LNCAP (cell line): ENCODE measurements at regions not wholly inside any gene's neighbourhood (a gene's known extent, or its start where the extent isn't known, plus 50 kb on each side); places are given as distances from the start of the nearest gene placed in this dataset.

Experiments
- TF ChIP-seq, protein P1 (sequence below): fragments of 450-650 bp; IDR thresholded peaks from 2 replicates; pipeline ENCODE4 v1.5.1; 2017; ENCODE audit warnings: mild to moderate bottlenecking

DNA sequence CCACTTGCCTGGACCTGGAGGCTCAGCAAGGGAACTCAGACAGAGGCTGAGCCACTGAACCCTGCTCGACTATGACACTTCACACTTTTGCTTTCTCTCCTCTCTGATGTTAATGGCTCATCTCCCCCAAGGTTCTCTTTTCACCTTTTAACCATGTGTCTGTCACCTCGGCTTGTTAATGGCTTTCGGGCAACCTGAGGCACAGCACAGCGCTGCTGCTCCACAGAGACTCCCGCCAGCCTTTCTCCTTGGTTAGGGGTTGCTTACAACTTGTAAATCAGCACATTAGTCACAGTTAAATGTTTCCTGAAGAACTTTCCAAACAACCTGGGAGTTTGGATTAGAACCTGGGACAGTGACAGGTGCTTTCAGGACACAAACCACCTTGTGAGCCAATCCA, 136.2 kb upstream of the TBX20 start:
- TF ChIP-seq, protein P1, sequence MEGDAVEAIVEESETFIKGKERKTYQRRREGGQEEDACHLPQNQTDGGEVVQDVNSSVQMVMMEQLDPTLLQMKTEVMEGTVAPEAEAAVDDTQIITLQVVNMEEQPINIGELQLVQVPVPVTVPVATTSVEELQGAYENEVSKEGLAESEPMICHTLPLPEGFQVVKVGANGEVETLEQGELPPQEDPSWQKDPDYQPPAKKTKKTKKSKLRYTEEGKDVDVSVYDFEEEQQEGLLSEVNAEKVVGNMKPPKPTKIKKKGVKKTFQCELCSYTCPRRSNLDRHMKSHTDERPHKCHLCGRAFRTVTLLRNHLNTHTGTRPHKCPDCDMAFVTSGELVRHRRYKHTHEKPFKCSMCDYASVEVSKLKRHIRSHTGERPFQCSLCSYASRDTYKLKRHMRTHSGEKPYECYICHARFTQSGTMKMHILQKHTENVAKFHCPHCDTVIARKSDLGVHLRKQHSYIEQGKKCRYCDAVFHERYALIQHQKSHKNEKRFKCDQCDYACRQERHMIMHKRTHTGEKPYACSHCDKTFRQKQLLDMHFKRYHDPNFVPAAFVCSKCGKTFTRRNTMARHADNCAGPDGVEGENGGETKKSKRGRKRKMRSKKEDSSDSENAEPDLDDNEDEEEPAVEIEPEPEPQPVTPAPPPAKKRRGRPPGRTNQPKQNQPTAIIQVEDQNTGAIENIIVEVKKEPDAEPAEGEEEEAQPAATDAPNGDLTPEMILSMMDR, result no peak

DNA sequence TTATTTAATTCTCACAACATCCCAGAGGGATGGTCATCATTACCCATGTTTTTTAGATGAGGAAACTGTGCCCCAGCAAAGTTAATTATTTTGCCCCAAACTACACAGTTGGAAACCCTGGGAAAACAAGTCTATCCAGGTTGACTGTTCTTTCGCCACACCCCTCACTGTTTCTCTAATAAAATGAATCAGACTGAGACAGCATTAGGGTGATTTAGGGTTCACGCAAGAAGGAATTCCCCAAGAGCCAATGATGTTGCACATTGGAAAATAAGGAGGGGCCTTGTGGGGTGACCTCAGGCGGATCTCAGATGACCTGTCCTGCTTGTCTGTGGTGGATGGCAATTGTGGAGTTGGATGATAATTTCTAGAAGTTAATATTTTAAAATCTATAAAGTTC, 135.7 kb upstream of the TBX20 start:
- TF ChIP-seq, protein P1, result no peak

DNA sequence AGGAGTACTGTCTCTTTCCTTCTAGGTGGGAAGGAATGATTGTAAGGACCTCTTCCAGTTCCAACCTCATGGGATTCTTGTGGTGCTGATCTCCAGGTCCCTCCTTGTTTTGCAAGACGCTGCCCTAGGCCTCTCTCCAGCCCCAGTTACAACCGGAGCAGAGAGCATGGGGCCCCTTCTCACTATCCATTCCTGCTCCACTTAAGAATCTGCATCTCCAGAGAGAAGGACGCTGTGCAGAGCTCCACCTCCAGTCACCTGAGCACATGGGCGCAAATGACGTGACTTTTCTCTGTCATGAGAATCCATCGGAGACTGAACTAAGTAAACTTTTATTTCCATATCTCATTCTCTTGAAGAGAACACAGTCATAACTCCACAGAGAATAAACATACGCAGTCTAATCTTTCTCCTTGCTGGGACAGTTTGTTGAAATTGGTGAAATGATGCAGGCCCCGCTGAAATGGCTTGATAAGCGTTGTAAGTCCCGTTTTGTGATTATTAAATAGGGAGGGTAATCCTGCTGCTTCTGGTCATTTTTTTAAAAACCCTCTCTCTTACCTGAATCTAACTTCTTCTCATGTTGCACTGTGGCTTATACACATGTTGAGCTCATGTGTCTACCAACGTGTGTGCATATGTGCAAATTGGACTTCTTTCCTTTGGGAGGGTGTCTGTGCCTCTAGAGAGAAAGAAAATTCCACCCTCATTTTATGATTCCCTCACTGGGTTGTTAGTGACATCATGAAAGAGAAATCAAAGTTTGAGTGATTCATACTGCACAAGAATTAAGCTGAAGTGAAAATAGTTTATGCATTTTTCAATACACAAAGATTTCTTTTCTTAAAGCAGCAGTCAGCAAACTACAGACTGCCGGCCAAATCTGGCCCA, 133.2 kb upstream of the TBX20 start:
- TF ChIP-seq, protein P1, result no peak

DNA sequence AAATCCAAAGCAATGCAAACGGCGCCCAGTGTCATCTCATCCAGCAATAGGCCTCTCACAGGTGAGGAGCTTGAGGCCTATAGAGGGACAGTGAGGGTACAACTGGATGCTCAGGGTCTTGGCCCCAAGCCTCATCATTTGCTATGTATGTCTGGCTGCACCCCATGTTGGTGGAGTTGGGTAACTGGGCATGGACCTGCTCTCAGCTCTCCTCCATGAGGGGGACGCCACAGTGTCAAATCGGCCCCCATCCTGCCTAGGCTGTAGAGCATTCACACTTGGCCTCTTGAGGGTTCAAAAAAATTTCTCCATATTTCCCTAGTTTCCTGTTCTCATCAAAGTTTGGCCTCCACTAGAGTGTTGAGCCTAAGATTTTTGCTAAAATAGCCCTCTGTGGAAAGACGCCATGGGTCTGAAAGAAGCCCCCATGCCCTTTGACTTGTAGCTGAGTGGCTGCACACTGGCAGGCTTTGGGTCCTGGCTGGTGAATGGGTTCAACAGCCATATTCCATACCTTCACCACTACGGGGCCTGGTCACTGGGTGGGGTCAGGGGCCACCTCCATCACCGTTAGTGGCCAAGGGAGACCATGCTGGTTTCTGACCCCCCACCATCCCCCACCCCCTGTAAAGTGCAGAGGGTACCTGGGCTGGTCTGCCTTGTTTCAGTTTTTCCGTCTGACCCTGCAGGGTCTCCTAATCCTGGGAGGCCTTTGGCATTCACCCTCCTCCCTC, 132.3 kb upstream of the TBX20 start:
- TF ChIP-seq, protein P1, result no peak

DNA sequence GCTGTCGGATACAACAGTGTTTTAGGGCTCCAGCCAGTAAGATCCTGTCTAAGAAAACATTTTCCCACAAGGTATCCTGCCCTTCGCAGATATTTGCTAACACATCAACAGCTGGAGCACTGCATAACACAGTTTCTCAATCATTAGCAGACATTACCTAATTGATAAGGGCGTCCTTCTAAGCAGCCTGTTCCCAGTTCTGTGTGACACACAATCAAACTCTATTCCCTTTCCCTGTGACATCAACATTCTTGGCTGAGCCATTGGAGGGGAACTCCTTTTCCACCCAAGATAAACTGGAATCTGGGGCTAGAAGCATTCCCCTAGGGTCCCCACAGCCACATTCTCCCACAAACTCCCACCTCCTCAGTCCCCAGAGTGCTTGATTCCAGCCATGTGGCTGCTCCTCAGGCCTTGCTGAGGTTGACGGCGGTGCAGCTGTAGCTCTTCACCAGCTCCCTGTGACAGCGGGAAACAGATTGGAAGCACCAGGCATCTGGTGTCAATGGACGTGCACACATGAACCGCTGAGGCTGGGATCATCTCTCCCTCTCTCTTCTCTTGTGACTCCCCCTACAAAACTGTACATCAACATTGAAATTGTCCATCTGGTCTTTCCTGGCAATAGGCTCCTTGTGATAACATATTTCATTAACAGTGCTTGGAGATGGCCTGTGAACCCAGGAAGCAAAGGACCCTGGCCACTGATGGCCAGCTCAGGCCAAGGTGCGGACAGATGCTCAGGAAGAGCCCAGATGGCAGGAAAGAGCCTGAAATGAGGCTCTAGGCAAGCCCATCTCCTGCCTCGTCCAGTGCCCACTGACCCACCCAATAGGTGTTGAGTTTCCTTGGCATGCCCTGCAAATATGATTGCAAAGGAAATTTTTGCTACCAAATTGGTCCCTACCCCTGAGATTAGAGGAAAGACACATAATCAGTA, 131.1 kb upstream of the TBX20 start:
- TF ChIP-seq, protein P1, result no peak

DNA sequence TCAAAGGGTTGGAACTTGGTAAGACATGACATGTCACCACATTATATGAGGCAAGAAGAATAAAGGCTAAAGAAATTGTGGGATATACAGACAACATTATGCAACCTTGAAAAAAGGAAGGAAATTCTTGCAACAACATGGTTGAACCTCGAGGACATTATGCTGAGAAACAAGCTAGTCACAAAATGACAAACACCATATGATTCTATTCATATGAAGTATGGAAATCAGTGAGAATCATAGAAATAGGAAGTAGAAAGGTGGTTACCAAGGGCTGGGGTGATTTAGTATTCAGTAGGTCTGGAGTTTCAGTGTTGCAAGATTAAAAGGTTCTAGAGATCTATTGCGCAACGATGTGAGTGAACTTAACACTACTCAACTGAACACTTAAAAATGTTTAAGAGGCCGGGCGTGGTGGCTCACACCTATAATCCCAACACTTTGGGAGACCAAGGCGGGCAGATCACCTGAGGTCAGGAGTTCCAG, 126.9 kb upstream of the TBX20 start:
- TF ChIP-seq, protein P1, result no peak

DNA sequence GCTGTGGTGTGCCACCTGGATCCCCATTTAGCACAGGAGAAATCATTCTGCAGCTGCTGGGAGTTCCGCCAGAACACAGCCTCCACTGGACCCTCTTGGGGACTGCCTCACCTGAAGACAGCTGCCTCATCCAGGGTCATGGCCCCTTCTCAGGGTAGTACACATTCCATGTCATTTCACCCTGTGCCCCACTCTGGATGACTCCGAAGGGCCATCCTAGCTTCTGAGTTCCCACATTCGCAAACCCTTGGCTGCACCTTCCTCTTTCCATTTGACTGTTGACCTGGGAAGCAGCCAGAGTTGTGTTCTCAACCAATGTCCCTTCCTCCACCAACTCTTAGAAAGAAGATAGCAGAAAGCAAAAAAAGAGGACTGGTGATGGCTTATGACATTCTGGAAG, 125.6 kb upstream of the TBX20 start:
- TF ChIP-seq, protein P1, result no peak
